Central memory CD8-positive, alpha-beta T cell (primary cell): ENCODE measurements at regions not wholly inside any gene's neighbourhood (a gene's known extent, or its start where the extent isn't known, plus 50 kb on each side); places are given as distances from the start of the nearest gene placed in this dataset.

Source experiments
- ATAC-seq: fragments of 150-1000 bp; cut with Tn5 transposase; replicated peaks from 2 replicates; pipeline ENCODE4 v1.10.0; 2022; ENCODE audit warnings: mild to moderate bottlenecking, moderate FRiP score, moderate number of reproducible peaks; ENCODE audit not compliant: poor library complexity, severe bottlenecking; ENCODE audit errors: extremely low read depth
- DNase-seq, 2 donors: peaks; one replicate each; pipeline ENCODE4 v3.0.0; 2021; ENCODE audit warnings: low spot score in 2 of 2
- H3K27ac Mint-ChIP-seq: one replicate; pipeline ENCODE4 v1.8.0; 2022; ENCODE audit warnings: low read depth, mild to moderate bottlenecking, moderate library complexity, mixed read lengths
- H3K27me3 Mint-ChIP-seq: one replicate; pipeline ENCODE4 v1.8.0; 2022; ENCODE audit warnings: mixed read lengths
- H3K36me3 Mint-ChIP-seq: one replicate; pipeline ENCODE4 v1.8.0; 2022; ENCODE audit warnings: mild to moderate bottlenecking, moderate library complexity, mixed read lengths; ENCODE audit not compliant: insufficient read depth
- H3K4me1 Mint-ChIP-seq: one replicate; pipeline ENCODE4 v1.8.0; 2022; ENCODE audit warnings: mixed read lengths
- H3K4me3 Mint-ChIP-seq: one replicate; pipeline ENCODE4 v1.8.0; 2022; ENCODE audit warnings: mild to moderate bottlenecking, moderate library complexity, mixed read lengths
- H3K9me3 Mint-ChIP-seq: one replicate; pipeline ENCODE4 v1.8.0; 2022; ENCODE audit warnings: mixed read lengths

- Mint-ChIP-seq H3K4me1 (no peaks in the 10 kb centered on the region), H3K9me3 (no peaks in the 10 kb centered on the region), H3K4me3 (no peak overlapping the region), H3K27me3 (peaks cover 11% of the 10 kb centered on the region), H3K36me3 (no peaks in the 10 kb centered on the region), H3K27ac (no peak overlapping the region)
- ATAC-seq = no peak
- DNase-seq = no peak
Measured at GRCh38 chr6:104612541-104612940, 247.2 kb downstream of the HACE1 start.

DNA sequence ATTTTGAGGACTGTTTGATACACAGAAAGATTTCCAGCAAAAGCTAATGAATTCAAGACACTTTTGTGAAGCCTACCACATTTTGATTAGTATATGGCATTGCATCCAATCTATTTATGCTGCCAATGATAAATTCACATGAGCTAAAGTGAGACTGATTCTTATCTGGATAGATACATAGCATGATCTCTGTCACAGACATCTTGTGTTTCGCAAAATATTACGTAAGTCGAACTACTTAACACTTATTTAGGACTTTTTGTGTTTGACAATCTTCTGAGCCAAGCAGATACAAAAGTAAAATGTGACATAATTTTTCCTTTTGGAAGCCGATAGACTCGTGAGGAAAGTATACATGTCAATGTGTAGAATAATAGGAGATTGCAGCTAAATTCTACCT, 251.6 kb downstream of the HACE1 start:
- no peak for DNase-seq
- no peaks in the 10 kb centered on the region for H3K36me3 Mint-ChIP-seq

DNA sequence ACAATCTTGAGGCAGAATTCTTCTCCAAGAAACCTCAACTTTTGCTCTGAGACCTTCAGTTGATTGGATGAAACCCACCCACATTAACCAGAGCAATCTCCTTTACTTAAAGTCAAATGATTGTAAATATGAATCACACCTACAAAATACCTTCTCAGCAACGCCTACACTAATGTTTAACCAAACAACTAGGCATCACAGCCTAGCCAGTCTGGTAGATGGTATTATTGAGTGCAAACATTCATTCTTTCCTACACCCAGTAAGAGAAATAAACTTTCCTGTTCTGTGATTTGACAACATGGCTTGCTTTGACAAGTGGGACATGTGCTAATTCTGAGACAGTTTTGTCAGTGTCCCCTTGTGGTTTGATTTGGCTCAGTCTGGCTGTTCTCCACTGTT, 252.2 kb downstream of the HACE1 start:
- no peaks in the 10 kb centered on the region for H3K9me3 Mint-ChIP-seq
- no peaks in the 10 kb centered on the region for H3K36me3 Mint-ChIP-seq
- ATAC-seq = no peak
- H3K4me1 Mint-ChIP-seq = no peaks in the 10 kb centered on the region
- peaks cover 7% of the 10 kb centered on the region for H3K27me3 Mint-ChIP-seq
- H3K27ac Mint-ChIP-seq = no peak overlapping the region
- DNase-seq = no peak
- no peak overlapping the region for H3K4me3 Mint-ChIP-seq

More for the DNA sequence above, 251.6 kb downstream of the HACE1 start:
- Mint-ChIP-seq H3K4me1 (no peaks in the 10 kb centered on the region), H3K4me3 (no peak overlapping the region), H3K9me3 (no peaks in the 10 kb centered on the region), H3K27me3 (peaks cover 11% of the 10 kb centered on the region), H3K27ac (no peak overlapping the region)
- ATAC-seq = no peak

- Mint-ChIP-seq H3K27me3 (no peaks in the 10 kb centered on the region), H3K9me3 (no peaks in the 10 kb centered on the region), H3K4me1 (no peaks in the 10 kb centered on the region), H3K4me3 (no peak overlapping the region), H3K36me3 (no peaks in the 10 kb centered on the region), H3K27ac (no peak overlapping the region)
- ATAC-seq (no peak), DNase-seq (no peak)
Measured at GRCh38 chr6:104606361-104606760, 253.4 kb downstream of the HACE1 start.

GRCh38 chr6:104604685-104605084, 255.0 kb downstream of the HACE1 start:
- no peaks in the 10 kb centered on the region for H3K27me3 Mint-ChIP-seq
- DNase-seq = no peak
- no peak overlapping the region for H3K27ac Mint-ChIP-seq
- H3K36me3 Mint-ChIP-seq = no peaks in the 10 kb centered on the region
- H3K4me1 Mint-ChIP-seq = no peaks in the 10 kb centered on the region
- no peak for ATAC-seq
- no peaks in the 10 kb centered on the region for H3K9me3 Mint-ChIP-seq
- H3K4me3 Mint-ChIP-seq = no peak overlapping the region

- H3K36me3 Mint-ChIP-seq = no peaks in the 10 kb centered on the region
- no peak for DNase-seq
- H3K27ac Mint-ChIP-seq = no peak overlapping the region
- ATAC-seq = no peak
- no peaks in the 10 kb centered on the region for H3K27me3 Mint-ChIP-seq
- no peaks in the 10 kb centered on the region for H3K4me1 Mint-ChIP-seq
- no peak overlapping the region for H3K4me3 Mint-ChIP-seq
- no peaks in the 10 kb centered on the region for H3K9me3 Mint-ChIP-seq
Measured at GRCh38 chr6:104603108-104603745, 256.5 kb downstream of the HACE1 start.

DNA sequence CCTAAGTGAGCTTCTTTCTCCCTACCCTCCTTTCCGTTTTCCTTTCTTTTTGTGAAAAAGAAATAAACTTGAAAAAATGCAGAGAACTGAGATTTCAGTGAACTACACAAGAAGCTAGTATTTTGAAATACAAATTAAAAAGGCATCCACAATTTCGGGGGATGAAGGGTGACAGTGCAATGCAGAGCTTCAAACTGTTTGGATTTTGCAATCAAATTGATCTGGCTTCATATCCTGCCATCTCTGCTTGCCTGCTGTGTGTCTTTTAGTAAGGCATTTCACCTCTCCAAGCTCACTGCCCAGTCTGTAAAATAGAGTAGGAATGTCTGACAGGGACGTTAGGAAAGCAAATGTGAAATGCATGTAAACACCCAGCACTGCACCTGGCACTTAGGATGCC, 258.0 kb downstream of the HACE1 start:
- no peaks in the 10 kb centered on the region for H3K4me1 Mint-ChIP-seq
- ATAC-seq (no peak), DNase-seq (no peak)
- no peaks in the 10 kb centered on the region for H3K9me3 Mint-ChIP-seq
- no peak overlapping the region for H3K27ac Mint-ChIP-seq
- no peak overlapping the region for H3K4me3 Mint-ChIP-seq
- no peaks in the 10 kb centered on the region for H3K36me3 Mint-ChIP-seq
- peaks cover 4% of the 10 kb centered on the region for H3K27me3 Mint-ChIP-seq

DNA sequence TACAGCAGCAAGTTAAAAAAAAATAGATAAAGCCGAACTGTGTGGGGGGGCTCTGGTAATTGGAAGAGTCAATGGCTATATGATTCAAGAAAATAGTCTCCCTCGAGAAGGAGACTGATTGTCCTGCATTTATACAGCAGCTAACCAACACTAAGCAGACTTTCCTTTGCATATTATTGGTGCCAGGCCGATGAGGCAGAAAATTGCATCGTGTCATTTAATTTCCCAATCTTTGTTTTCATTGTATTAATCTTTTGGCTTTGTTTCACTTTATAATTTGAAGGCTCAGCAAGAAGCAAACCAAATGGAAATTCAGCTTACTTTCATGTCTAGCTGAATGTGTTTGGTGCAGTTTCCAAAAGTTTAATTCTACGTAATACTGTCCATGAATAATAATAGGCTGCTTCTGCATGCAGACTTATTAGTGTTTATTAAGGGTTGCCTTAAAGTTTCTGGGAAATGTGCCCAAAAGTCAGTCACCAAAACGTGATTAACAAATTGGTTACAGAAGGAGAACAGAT, 258.5 kb downstream of the HACE1 start:
- no peak for DNase-seq

GRCh38 chr6:104600639-104600931, 259.1 kb downstream of the HACE1 start:
- Mint-ChIP-seq H3K4me1 (no peaks in the 10 kb centered on the region), H3K36me3 (no peaks in the 10 kb centered on the region), H3K9me3 (no peaks in the 10 kb centered on the region), H3K27ac (no peak overlapping the region), H3K27me3 (peaks cover 16% of the 10 kb centered on the region), H3K4me3 (no peak overlapping the region)
- DNase-seq (no peak), ATAC-seq (no peak)

More for the DNA sequence above, 258.5 kb downstream of the HACE1 start:
- ATAC-seq = no peak
- Mint-ChIP-seq H3K27me3 (peaks cover 10% of the 10 kb centered on the region), H3K4me1 (no peaks in the 10 kb centered on the region), H3K4me3 (no peak overlapping the region), H3K36me3 (no peaks in the 10 kb centered on the region), H3K9me3 (no peaks in the 10 kb centered on the region), H3K27ac (no peak overlapping the region)

GRCh38 chr6:104599821-104600638, 259.7 kb downstream of the HACE1 start:
- Mint-ChIP-seq H3K36me3 (no peaks in the 10 kb centered on the region), H3K9me3 (no peaks in the 10 kb centered on the region), H3K27me3 (peaks cover 16% of the 10 kb centered on the region), H3K4me3 (no peak overlapping the region), H3K4me1 (no peaks in the 10 kb centered on the region), H3K27ac (no peak overlapping the region)
- ATAC-seq (no peak), DNase-seq (no peak)

DNA sequence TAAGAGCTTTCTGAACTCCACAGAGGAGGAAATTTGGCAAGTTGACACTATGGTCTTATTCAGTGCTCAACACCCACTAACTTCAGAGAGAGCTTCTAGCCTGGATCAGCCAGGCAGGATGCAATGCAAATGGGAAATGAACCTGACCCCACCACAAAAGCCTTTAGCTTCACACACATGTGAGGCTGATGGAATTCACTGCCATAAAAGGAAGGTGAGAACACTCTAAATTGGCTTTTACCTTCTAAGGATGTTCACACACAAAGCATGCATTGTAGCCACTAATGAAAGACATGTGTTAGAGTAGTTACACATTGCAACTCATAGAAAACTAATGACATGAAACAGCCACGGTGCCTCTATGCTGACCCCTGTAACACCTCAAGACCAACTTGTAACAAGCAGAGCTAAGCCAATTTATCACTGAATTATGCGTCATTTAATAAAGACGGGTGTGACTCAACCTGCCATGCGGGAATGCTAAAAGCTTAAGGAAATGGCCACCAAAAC, 262.1 kb downstream of the HACE1 start:
- ATAC-seq (no peak), DNase-seq (no peak)
- Mint-ChIP-seq H3K36me3 (no peaks in the 10 kb centered on the region), H3K4me3 (no peak overlapping the region), H3K9me3 (no peaks in the 10 kb centered on the region), H3K27ac (no peak overlapping the region), H3K27me3 (peaks cover 16% of the 10 kb centered on the region), H3K4me1 (no peaks in the 10 kb centered on the region)

GRCh38 chr6:104596091-104596490, 263.6 kb downstream of the HACE1 start:
- Mint-ChIP-seq H3K27ac (no peak overlapping the region), H3K4me1 (no peaks in the 10 kb centered on the region), H3K4me3 (no peak overlapping the region), H3K9me3 (no peaks in the 10 kb centered on the region), H3K36me3 (no peaks in the 10 kb centered on the region), H3K27me3 (peaks cover 16% of the 10 kb centered on the region)
- ATAC-seq = no peak
- no peak for DNase-seq

- H3K27me3 Mint-ChIP-seq = peaks cover 16% of the 10 kb centered on the region
- H3K4me3 Mint-ChIP-seq = no peak overlapping the region
- ATAC-seq = no peak
- DNase-seq = no peak
- H3K36me3 Mint-ChIP-seq = no peaks in the 10 kb centered on the region
- H3K27ac Mint-ChIP-seq = no peak overlapping the region
- H3K4me1 Mint-ChIP-seq = no peaks in the 10 kb centered on the region
- no peaks in the 10 kb centered on the region for H3K9me3 Mint-ChIP-seq
Measured at GRCh38 chr6:104595311-104595820, 264.4 kb downstream of the HACE1 start.
